ENCODE measurements at regions not wholly inside any gene's neighbourhood (a gene's known extent, or its start where the extent isn't known, plus 50 kb on each side); places are given as distances from the start of the nearest gene placed in this dataset.

- DNase-seq = no peak
Measured at GRCh38 chr13:40232311-40233040, 434.0 kb downstream of the FOXO1 start.

GRCh38 chr13:40233731-40234195 lies 432.7 kb downstream of the FOXO1 start:
- DNase-seq = no peak

- no peak for DNase-seq
Measured at GRCh38 chr13:40235160-40235796, 431.2 kb downstream of the FOXO1 start.

- DNase-seq = no peak
Measured at GRCh38 chr13:40236566-40237168, 429.8 kb downstream of the FOXO1 start.

- no peak for DNase-seq
Measured at GRCh38 chr13:40238761-40239160, 427.7 kb downstream of the FOXO1 start.

- DNase-seq = no peak
Measured at GRCh38 chr13:40240293-40240692, 426.1 kb downstream of the FOXO1 start.

GRCh38 chr13:40241125-40241798 lies 425.2 kb downstream of the FOXO1 start:
- DNase-seq = no peak

GRCh38 chr13:40243047-40243446 lies 423.4 kb downstream of the FOXO1 start:
- no peak for DNase-seq

GRCh38 chr13:40243982-40244381 lies 422.5 kb downstream of the FOXO1 start:
- no peak for DNase-seq

- DNase-seq = no peak
Measured at GRCh38 chr13:40245567-40245966, 420.9 kb downstream of the FOXO1 start.

- DNase-seq = no peak
Measured at GRCh38 chr13:40247845-40248244, 418.6 kb downstream of the FOXO1 start.

GRCh38 chr13:40251343-40252032 lies 415.0 kb downstream of the FOXO1 start:
- no peak for DNase-seq

- DNase-seq = no peak
Measured at GRCh38 chr13:40252241-40252640, 414.2 kb downstream of the FOXO1 start.

GRCh38 chr13:40252676-40253075 lies 413.8 kb downstream of the FOXO1 start:
- no peak for DNase-seq

GRCh38 chr13:40254394-40254793 lies 412.0 kb downstream of the FOXO1 start:
- no peak for DNase-seq

GRCh38 chr13:40255551-40255950 lies 410.9 kb downstream of the FOXO1 start:
- no peak for DNase-seq

- no peak for DNase-seq
Measured at GRCh38 chr13:40259899-40260298, 406.5 kb downstream of the FOXO1 start.

GRCh38 chr13:40261336-40261735 lies 405.1 kb downstream of the FOXO1 start:
- no peak for DNase-seq

- DNase-seq = no peak
Measured at GRCh38 chr13:40261947-40262346, 404.5 kb downstream of the FOXO1 start.

- DNase-seq = no peak
Measured at GRCh38 chr13:40269086-40269485, 397.4 kb downstream of the FOXO1 start.

- no peak for DNase-seq
Measured at GRCh38 chr13:40270726-40271125, 395.7 kb downstream of the FOXO1 start.

GRCh38 chr13:40271271-40271885 lies 395.1 kb downstream of the FOXO1 start:
- DNase-seq = no peak
